AG09309 (cell line): ENCODE measurements at regions not wholly inside any gene's neighbourhood (a gene's known extent, or its start where the extent isn't known, plus 50 kb on each side); places are given as distances from the start of the nearest gene placed in this dataset.

Source experiments
- DNase-seq: peaks from one replicate; pipeline ENCODE4 v3.0.0-alpha.2; 2010; ENCODE audit warnings: low read depth
- H3K4me3 ChIP-seq: 2 replicates; pipeline ENCODE4 v1.5.1; 2011; ENCODE audit warnings: mild to moderate bottlenecking, low read depth, low read length, moderate library complexity; ENCODE audit not compliant: control insufficient read depth
- CTCF ChIP-seq: IDR thresholded peaks from 2 replicates; pipeline ENCODE4 v1.5.1; 2011; ENCODE audit warnings: mild to moderate bottlenecking, low read depth, low read length, inconsistent platforms; ENCODE audit not compliant: insufficient read depth, control insufficient read depth; ENCODE audit errors: missing control alignments

- no peak overlapping the region for H3K4me3 ChIP-seq
- no peak for TF ChIP-seq CTCF
- no peak for DNase-seq
Measured at GRCh38 chr14:42079911-42080310, 473.2 kb downstream of the LRFN5 start.

- no peak overlapping the region for H3K4me3 ChIP-seq
- DNase-seq: no peak
- TF ChIP-seq CTCF: no peak
Measured at GRCh38 chr14:42078345-42078744, 471.7 kb downstream of the LRFN5 start.

GRCh38 chr14:42070031-42070430 is 463.4 kb downstream of the LRFN5 start:
- H3K4me3 ChIP-seq: no peak overlapping the region
- no peak for DNase-seq
- no peak for TF ChIP-seq CTCF

- H3K4me3 ChIP-seq: no peak overlapping the region
Measured at GRCh38 chr14:42057111-42057510, 450.4 kb downstream of the LRFN5 start.

GRCh38 chr14:42047421-42048055 is 440.9 kb downstream of the LRFN5 start:
- DNase-seq: no peak
- no peak for TF ChIP-seq CTCF

More at GRCh38 chr14:42057111-42057510, 450.4 kb downstream of the LRFN5 start:
- no peak for DNase-seq
- TF ChIP-seq CTCF: no peak

GRCh38 chr14:42045383-42045782 is 438.7 kb downstream of the LRFN5 start:
- TF ChIP-seq CTCF: no peak
- DNase-seq: no peak
- no peak overlapping the region for H3K4me3 ChIP-seq

More at GRCh38 chr14:42047421-42048055, 440.9 kb downstream of the LRFN5 start:
- H3K4me3 ChIP-seq: no peak overlapping the region
